KOPT-K1 (cell line): ENCODE measurements at regions not wholly inside any gene's neighbourhood (a gene's known extent, or its start where the extent isn't known, plus 50 kb on each side); places are given as distances from the start of the nearest gene placed in this dataset.

ENCODE experiments used
- H3K27ac ChIP-seq: fragments of 200-600 bp; sonication (generic); 2 replicates; pipeline ENCODE4 v1.5.1; 2016; ENCODE audit warnings: antibody characterized with exemption, mild to moderate bottlenecking, low read depth, low read length; ENCODE audit not compliant: poor library complexity, severe bottlenecking
- H3K36me3 ChIP-seq: fragments of 200-600 bp; sonication (generic); 2 replicates; pipeline ENCODE4 v1.5.1; 2017; ENCODE audit warnings: antibody characterized with exemption, mild to moderate bottlenecking, low read length, moderate library complexity; ENCODE audit not compliant: insufficient read depth
- H3K9me3 ChIP-seq: fragments of 200-600 bp; sonication (generic); 2 replicates; pipeline ENCODE4 v1.5.1; 2017; ENCODE audit warnings: antibody characterized with exemption, low read length, mild to moderate bottlenecking; ENCODE audit not compliant: insufficient read depth, poor library complexity, severe bottlenecking

DNA sequence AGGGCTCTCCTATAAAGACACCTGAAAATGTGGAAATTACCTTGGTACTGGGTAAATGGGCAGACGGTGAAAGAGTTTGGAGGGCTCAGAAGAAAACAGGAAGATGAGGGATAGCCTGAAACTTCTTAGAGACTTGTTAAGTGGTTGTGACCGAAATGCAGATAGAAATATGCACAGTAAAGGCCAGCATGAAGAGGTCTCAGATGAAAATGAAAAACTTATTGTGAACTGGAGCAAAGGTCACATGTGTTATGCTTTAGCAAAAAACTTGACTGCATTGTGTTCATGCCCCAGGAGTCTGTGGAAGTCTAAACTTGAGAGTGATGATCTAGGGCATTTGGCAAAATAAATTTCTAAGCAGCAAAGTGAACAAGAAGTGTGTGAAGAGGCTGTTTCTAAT is 137.1 kb downstream of the CBLN2 start:
- H3K27ac ChIP-seq: no peak overlapping the region
- H3K9me3 ChIP-seq: no peaks in the 10 kb centered on the region
- H3K36me3 ChIP-seq: no peaks in the 10 kb centered on the region

DNA sequence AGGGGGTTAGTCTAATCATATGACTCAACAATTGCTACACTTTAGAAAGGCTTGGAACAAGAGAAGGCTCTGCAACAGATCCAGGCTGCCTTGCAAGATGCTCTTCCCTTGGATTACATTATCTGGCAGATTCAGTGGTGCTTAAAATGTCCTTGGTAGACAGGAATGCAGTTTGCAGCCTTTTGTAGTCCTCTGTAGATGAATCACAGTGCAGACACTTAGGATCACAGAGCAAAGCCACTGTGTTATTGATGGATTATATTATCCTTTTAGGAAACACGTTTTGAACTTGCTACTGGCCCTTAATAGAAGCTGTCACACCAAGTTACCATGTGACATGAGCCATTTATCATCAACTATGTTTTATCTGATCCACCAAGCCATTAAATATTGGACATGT is 152.2 kb downstream of the CBLN2 start:
- Histone ChIP-seq H3K36me3 (no peaks in the 10 kb centered on the region), H3K27ac (no peak overlapping the region), H3K9me3 (no peaks in the 10 kb centered on the region)

DNA sequence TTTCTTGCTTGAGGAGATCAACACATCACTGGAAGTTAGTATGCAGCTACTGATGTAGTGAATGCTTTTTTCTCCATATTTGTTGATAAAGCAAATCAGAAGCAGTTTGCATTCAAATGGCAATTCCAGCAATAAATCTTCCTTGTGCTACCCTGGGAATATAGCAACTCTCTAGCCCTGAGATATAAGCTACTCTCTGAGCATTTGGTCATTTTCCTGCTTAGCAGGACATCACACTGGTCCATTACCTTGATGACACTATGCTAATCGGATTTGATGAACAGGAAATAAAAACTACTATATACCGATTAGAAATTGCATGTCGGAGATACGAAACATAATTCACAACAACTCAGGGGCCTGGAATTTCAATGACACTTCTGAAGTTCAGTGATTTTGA is 152.7 kb downstream of the CBLN2 start:
- no peaks in the 10 kb centered on the region for H3K9me3 ChIP-seq
- H3K27ac ChIP-seq: no peak overlapping the region
- H3K36me3 ChIP-seq: no peaks in the 10 kb centered on the region

DNA sequence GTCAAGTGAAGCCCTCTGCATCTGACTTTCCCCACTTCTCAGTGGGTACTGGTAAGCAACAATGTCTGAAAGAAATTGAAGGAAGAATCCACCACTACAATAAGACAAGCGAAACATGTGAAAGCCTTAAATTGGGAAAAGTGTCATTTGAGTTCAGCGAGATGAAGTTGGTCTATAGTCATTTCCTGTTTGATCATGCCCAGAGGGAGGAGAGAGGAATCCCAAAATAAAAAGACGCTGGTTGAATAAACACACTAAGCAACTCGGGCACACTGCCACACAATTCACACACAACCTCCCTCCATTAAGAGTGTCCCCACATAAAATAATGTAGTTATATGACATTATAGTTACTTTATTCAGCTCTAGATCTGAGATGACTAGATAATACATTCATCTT is 166.1 kb downstream of the CBLN2 start:
- Histone ChIP-seq H3K36me3 (no peaks in the 10 kb centered on the region), H3K27ac (no peak overlapping the region), H3K9me3 (no peaks in the 10 kb centered on the region)

DNA sequence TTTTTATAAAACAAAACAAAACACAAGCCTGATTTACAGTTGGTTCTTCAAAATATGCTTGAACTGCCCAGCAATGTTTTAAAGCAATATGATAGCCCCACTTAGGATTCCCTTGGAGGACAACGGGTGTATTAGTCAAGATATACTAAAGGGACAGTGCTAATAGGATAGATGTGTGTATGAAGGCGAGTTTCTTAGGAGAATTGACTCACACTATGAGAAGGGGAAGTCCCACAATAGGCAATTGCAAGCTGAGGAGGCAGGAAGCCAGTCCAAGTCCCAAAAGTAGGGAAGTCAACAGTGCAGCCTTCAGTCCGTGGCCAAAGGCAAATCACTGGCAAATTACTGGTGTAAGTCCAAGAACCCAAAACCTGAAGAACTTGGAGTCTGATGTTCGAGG is 167.9 kb downstream of the CBLN2 start:
- no peaks in the 10 kb centered on the region for H3K9me3 ChIP-seq
- no peak overlapping the region for H3K27ac ChIP-seq
- no peaks in the 10 kb centered on the region for H3K36me3 ChIP-seq

DNA sequence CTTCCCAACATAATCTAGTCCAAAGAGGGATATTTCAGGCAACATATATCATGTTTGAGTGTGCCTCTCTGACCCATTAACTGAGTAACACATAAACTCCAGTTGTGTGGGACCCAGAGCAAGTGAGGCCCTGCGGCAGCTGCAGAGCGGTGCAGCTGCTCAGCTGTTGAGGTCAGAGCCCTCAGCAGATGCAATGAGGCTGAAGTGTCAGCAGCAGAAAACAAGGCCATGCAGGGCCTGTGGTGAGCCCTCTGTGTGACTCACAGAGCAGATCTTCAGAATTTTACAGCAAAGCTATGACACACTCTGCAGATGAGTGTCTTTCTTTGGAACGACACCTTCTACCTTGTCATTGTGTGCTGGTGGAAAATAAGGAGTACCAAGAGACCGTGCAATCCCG is 168.5 kb downstream of the CBLN2 start:
- no peaks in the 10 kb centered on the region for H3K9me3 ChIP-seq
- no peak overlapping the region for H3K27ac ChIP-seq
- H3K36me3 ChIP-seq: no peaks in the 10 kb centered on the region

DNA sequence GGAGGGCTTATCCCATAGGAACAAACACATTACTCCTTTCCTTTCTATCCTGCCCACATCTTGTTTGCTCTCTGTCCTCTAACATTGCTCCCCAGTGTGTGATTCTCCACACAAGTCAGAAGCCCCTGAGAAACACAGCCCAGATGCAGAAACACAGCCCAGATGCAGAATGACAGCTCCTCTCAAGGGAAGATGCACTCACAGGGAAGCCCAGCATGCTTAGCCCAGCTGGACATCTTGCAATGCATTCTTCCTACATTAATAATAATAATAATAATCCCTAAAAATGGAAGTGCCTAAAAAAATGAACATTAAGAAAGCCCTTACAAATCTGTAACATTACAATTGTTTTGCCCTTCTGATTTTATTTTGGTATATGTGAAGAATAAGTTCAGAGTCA is 172.1 kb downstream of the CBLN2 start:
- no peaks in the 10 kb centered on the region for H3K9me3 ChIP-seq
- no peak overlapping the region for H3K27ac ChIP-seq
- H3K36me3 ChIP-seq: no peaks in the 10 kb centered on the region

DNA sequence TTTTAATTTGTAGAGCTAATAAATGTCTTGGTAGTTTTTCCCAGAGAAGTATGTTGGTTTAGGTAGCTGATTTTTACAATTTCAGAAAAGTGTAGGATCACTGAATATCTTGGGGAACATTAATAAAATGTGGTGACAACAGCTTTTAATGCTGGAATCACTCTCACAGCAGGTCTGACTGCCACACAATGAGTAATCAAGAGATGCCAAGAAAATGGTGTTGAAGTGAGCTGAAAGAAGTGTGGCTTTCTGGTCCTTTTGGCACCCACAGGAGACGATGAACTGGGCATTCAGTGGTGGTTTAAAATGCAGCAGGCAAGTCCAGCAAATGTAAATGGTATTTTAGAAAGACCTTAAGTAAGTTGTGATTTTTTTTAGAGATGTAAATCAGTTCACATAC is 175.8 kb downstream of the CBLN2 start:
- H3K27ac ChIP-seq: no peak overlapping the region
- no peaks in the 10 kb centered on the region for H3K36me3 ChIP-seq
- no peaks in the 10 kb centered on the region for H3K9me3 ChIP-seq

DNA sequence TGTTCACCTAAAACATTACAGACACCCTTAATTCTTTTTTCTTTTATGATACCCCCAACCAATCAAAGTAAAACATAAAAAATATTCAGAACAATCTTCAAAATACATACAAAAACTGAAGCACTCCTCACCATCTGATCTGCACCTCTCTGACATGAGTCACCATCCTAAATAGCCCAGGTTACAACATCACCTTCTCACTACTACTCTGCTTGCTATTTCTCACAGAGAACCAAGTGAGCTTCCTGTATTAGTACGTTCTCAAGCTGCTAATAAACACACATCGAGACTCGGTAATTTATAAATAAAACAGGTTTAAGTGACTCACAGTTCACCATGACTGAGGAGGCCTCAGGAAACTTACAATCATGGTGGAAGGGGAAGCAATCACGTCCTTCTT is 183.5 kb downstream of the CBLN2 start:
- Histone ChIP-seq H3K27ac (no peak overlapping the region), H3K36me3 (no peaks in the 10 kb centered on the region), H3K9me3 (no peaks in the 10 kb centered on the region)

DNA sequence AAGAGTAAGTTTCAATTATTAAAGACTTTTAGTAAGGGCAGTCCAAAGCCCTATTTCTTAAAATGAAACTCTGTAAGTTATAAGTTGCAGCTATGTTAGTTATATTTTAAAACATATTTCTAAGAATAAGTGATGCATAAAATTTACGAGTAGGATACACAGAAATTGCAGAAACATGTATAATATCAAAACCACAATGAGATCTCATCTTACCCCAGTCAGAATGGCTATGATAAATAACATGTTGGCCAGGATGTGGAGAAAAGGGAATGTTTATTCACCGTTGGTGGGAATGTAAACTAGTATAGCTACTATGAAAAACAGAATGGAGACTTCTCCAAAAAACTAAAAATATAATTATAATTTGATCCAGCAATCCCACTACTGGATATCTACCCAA is 201.2 kb downstream of the CBLN2 start:
- H3K9me3 ChIP-seq: no peaks in the 10 kb centered on the region
- no peak overlapping the region for H3K27ac ChIP-seq
- no peaks in the 10 kb centered on the region for H3K36me3 ChIP-seq

DNA sequence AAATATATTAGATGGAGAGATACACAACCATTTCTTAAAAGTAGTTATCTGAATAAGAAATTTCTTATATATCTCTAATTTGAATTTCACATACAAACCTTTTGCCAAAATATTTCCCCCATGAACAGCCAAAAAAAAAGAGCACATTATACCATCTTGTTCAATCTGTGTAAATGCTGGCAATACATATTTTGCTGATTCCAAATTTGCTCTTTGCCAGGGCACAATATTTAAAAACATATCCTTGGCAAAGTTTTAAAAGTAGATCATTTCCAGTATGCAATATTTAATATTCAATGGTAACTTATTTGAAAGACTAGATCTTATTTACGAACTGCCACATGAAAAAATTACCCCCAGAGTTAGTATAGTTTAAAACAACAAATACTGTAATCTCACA is 204.2 kb downstream of the CBLN2 start:
- Histone ChIP-seq H3K36me3 (no peaks in the 10 kb centered on the region), H3K27ac (no peak overlapping the region), H3K9me3 (no peaks in the 10 kb centered on the region)

DNA sequence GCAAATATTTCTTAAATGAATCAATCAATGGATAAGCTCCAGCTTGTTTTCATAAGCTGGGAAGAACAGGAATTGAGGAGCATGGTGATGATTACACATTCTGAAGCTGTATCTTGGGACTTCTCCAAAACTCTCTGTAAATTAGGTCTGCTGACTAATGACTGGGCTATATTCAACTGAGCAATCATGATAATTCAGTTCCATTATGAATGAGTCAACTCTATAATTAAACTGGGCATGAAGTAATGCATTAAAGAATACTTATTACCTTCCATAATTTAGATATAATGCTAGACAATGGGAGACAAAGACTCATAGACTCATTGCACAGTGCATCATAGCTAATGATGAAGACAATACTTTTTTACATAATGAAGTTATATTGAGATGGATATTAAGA is 207.4 kb downstream of the CBLN2 start:
- H3K27ac ChIP-seq: no peak overlapping the region
- no peaks in the 10 kb centered on the region for H3K9me3 ChIP-seq
- no peaks in the 10 kb centered on the region for H3K36me3 ChIP-seq

DNA sequence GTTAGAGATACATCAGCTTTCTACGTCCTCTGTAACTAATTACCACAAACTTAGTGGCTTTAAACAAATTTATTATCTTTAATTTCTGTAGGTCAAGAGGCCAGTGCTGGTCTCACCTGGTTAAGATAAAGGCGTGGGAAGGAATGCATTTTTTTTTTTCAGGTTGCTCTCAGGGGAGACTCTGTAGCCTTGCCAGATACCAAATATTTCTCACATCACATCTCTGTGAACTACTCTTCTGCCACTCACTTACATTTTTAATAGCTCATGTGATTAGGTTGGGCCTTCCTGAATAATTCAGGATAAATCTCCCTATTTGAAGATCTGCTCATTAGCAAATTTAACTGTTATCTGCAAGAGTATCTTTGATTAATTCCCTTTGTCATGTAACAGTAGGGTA is 214.6 kb downstream of the CBLN2 start:
- no peak overlapping the region for H3K27ac ChIP-seq
- no peaks in the 10 kb centered on the region for H3K36me3 ChIP-seq
- H3K9me3 ChIP-seq: no peaks in the 10 kb centered on the region

DNA sequence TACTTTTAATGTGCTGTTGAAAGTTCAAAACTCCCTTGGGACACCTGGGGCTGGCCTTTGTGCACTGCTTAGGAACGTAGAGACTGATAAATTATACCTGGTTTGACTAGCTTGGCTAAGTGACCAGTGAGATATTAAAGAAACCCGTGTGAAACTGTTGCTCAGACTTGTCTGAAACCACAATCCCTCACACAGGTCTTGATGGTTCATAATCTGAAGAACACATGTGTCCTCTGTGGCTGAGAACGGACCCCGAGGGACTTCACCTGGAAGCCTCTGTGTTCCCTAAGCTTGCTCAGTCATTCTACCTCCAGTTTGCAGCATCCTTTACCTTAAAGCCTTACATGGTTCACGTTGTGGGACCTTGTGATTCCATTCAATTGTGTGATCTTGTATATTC is 218.8 kb downstream of the CBLN2 start:
- H3K27ac ChIP-seq: no peak overlapping the region
- no peaks in the 10 kb centered on the region for H3K9me3 ChIP-seq

DNA sequence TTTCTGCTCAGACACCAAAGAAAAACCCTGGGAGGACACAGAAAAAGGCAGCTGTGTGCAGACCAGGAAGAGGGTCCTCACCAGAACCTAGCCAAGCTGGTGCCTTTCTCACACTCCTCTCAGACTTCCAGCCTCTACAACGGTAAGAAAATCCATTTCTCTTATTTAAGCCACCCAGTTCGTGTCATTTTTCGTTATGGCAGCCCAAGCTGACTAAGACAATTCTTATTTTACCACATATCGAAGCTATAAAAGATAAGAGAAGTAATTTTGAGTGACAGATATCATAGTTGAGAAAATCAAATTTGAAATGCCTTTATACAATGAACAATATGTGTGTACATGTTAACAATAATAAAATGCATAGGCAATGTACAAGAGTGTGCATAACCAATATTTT is 219.5 kb downstream of the CBLN2 start:
- no peaks in the 10 kb centered on the region for H3K9me3 ChIP-seq
- H3K27ac ChIP-seq: no peak overlapping the region
- H3K36me3 ChIP-seq: no peaks in the 10 kb centered on the region

More for the DNA sequence above, 218.8 kb downstream of the CBLN2 start:
- no peaks in the 10 kb centered on the region for H3K36me3 ChIP-seq

DNA sequence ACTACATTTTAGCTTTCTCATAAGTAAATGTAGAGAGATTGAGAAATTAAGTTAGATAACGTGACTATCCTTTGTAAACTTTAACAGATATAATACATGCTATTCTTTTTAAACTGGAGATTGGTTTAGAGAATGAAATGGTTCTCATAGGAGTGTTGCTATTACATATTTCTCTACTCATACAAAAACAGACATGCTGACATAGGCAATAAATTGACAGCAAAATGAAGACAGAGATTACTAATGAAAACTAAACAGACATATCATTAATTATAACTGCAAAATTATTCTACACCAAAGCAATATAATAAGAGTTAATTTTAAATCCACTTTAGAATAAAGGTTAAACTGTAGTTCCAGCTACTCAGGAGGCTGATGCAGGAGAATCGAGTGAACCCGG is 227.6 kb downstream of the CBLN2 start:
- Histone ChIP-seq H3K27ac (no peak overlapping the region), H3K9me3 (no peaks in the 10 kb centered on the region), H3K36me3 (no peaks in the 10 kb centered on the region)
